ENCODE measurements at regions not wholly inside any gene's neighbourhood (a gene's known extent, or its start where the extent isn't known, plus 50 kb on each side); places are given as distances from the start of the nearest gene placed in this dataset.

DNA sequence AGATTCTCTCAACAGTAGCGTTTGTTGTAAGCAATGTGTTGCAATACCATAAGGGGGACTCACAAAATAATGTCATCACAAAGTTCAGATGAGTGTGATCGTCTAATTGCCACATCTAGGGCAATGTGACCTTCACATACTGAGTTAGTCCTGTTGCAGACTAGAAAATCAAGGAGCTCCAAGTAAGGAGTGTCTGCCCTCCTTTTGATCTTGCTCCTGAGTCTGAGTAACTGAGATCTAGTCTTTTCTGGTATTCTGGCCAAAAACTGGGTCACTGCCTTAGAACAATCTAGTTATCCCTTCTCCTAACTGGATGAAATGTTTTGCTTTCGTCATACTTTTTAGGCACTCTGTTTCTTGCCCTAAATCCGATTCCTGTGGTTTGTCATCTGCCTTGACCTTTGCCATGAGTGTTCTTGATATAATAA, 712.1 kb downstream of the CDH11 start:
- TF ChIP-seq REST (IDR thresholded peaks at IDR 0.05; ENCODE audit: low read depth): no peak
- TF ChIP-seq NFIC (IDR thresholded peaks at IDR 0.05): no peak
- TF ChIP-seq RAD21 (IDR thresholded peaks at IDR 0.05; ENCODE audit: low read depth): no peak
- no peak for TF ChIP-seq CEBPB (IDR thresholded peaks at IDR 0.05)
- TF ChIP-seq TAF1 (IDR thresholded peaks at IDR 0.05; ENCODE audit: low read depth): no peak
- TF ChIP-seq EP300 (IDR thresholded peaks at IDR 0.05; ENCODE audit: borderline replicate concordance): no peak
- TF ChIP-seq ZBTB7A (IDR thresholded peaks at IDR 0.05; ENCODE audit: low read depth): no peak
- no peak for TF ChIP-seq YY1 (IDR thresholded peaks at IDR 0.05; ENCODE audit: low read depth)
- TF ChIP-seq MAX (IDR thresholded peaks at IDR 0.05): no peak
